Hepatocyte (in vitro differentiated cells): ENCODE measurements at regions not wholly inside any gene's neighbourhood (a gene's known extent, or its start where the extent isn't known, plus 50 kb on each side); places are given as distances from the start of the nearest gene placed in this dataset.

Experiments
- CTCF ChIP-seq: fragments of 200-600 bp; sonication (generic); IDR thresholded peaks from 2 replicates; pipeline ENCODE4 v1.5.1; 2016; ENCODE audit warnings: antibody characterized with exemption, mild to moderate bottlenecking; ENCODE audit not compliant: poor library complexity
- EZH2 ChIP-seq: fragments of 200-600 bp; sonication (generic); IDR thresholded peaks from 2 replicates; pipeline ENCODE4 v1.6.1; 2016; ENCODE audit warnings: antibody characterized with exemption, mild to moderate bottlenecking, borderline replicate concordance
- EZH2phosphoT487 ChIP-seq: fragments of 200-600 bp; sonication (generic); IDR thresholded peaks from one replicate; pipeline ENCODE4 v1.6.1; 2018; ENCODE audit warnings: antibody characterized with exemption, mild to moderate bottlenecking, low read depth, moderate library complexity; ENCODE audit not compliant: unreplicated experiment, severe bottlenecking

- TF ChIP-seq CTCF = no peak
- TF ChIP-seq EZH2 = no peak
- no peak for TF ChIP-seq EZH2phosphoT487
Observed at GRCh38 chr4:85376285-85376684, 98.7 kb upstream of the ARHGAP24 start.
